Duodenal mucosa (tissue), 2 donors: ENCODE measurements at regions not wholly inside any gene's neighbourhood (a gene's known extent, or its start where the extent isn't known, plus 50 kb on each side); places are given as distances from the start of the nearest gene placed in this dataset.

ENCODE experiments used
- H3K27ac ChIP-seq: one replicate; pipeline ENCODE4 v1.7.0; 2013; ENCODE audit warnings: low read depth, low read length
- H3K27me3 ChIP-seq, 2 donors: one replicate each; pipeline ENCODE4 v1.7.0; 2013; ENCODE audit warnings: low read length in 2 of 2, control low read depth in 1 of 2; ENCODE audit not compliant: insufficient read depth in 2 of 2, control insufficient read depth in 1 of 2
- H3K36me3 ChIP-seq, 2 donors: one replicate each; pipeline ENCODE4 v1.7.0; 2013; ENCODE audit warnings: low read length in 2 of 2, control low read depth in 1 of 2; ENCODE audit not compliant: insufficient read depth in 2 of 2, control insufficient read depth in 1 of 2
- H3K4me1 ChIP-seq, 2 donors: one replicate each; pipeline ENCODE4 v1.7.0; 2013; ENCODE audit warnings: low read length in 2 of 2, control low read depth in 1 of 2; ENCODE audit not compliant: insufficient read depth in 2 of 2, control insufficient read depth in 1 of 2
- H3K4me3 ChIP-seq, 2 donors: one replicate each; pipeline ENCODE4 v1.7.0; 2013; ENCODE audit warnings: low read length in 2 of 2, low read depth in 1 of 2
- H3K9ac ChIP-seq, 2 donors: one replicate each; pipeline ENCODE4 v1.7.0; 2013; ENCODE audit warnings: low read length in 2 of 2, low read depth in 1 of 2
- H3K9me3 ChIP-seq, 2 donors: one replicate each; pipeline ENCODE4 v1.7.0; 2013; ENCODE audit warnings: low read length in 2 of 2, control low read depth in 1 of 2; ENCODE audit not compliant: control insufficient read depth in 1 of 2

GRCh38 chr14:97930166-97930565, 1133.0 kb downstream of the VRK1 start:
- H3K9me3 ChIP-seq, result no peaks in the 10 kb centered on the region
- H3K4me1 ChIP-seq, result no peaks in the 10 kb centered on the region
- H3K36me3 ChIP-seq, result no peaks in the 10 kb centered on the region
- H3K4me3 ChIP-seq, result no peak overlapping the region
- no peak overlapping the region for H3K27ac ChIP-seq
- H3K27me3 ChIP-seq, result no peaks in the 10 kb centered on the region
- no peak overlapping the region for H3K9ac ChIP-seq

- no peaks in the 10 kb centered on the region for H3K27me3 ChIP-seq
- no peaks in the 10 kb centered on the region for H3K36me3 ChIP-seq
- no peak overlapping the region for H3K4me3 ChIP-seq
- H3K9ac ChIP-seq, result no peak overlapping the region
- H3K9me3 ChIP-seq, result no peaks in the 10 kb centered on the region
- H3K4me1 ChIP-seq, result no peaks in the 10 kb centered on the region
- no peak overlapping the region for H3K27ac ChIP-seq
These were observed 1134.1 kb downstream of the VRK1 start for GRCh38 chr14:97931273-97931672.

DNA sequence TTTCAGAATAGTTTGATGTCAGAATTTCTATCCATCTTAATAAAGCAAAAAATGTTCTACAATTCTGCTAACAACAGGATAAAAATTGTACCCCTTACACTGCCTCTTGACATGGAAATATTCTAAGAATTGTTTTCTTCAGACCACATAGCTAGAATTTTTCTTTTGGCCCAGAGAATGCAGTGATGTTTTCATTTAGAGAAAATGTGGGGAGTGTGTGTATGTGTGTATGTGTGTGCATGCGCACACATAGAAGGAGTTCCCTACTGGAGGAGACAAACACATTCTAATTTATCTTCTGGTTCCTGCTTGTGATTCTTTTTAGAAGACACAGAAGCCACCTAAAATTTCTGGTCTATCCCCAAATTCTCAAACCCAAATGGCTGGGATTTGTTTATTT, 1145.7 kb downstream of the VRK1 start:
- Histone ChIP-seq H3K4me3 (no peak overlapping the region), H3K27me3 (no peaks in the 10 kb centered on the region), H3K27ac (no peak overlapping the region), H3K9me3 (peaks cover 3 to 7% of the 10 kb centered on the region in 2 donors), H3K9ac (no peak overlapping the region), H3K36me3 (no peaks in the 10 kb centered on the region), H3K4me1 (no peaks in the 10 kb centered on the region)

GRCh38 chr14:97943619-97944018, 1146.4 kb downstream of the VRK1 start:
- Histone ChIP-seq H3K27ac (no peak overlapping the region), H3K4me3 (no peak overlapping the region), H3K9me3 (peaks cover 3 to 7% of the 10 kb centered on the region in 2 donors), H3K27me3 (no peaks in the 10 kb centered on the region), H3K9ac (no peak overlapping the region), H3K36me3 (no peaks in the 10 kb centered on the region), H3K4me1 (no peaks in the 10 kb centered on the region)

DNA sequence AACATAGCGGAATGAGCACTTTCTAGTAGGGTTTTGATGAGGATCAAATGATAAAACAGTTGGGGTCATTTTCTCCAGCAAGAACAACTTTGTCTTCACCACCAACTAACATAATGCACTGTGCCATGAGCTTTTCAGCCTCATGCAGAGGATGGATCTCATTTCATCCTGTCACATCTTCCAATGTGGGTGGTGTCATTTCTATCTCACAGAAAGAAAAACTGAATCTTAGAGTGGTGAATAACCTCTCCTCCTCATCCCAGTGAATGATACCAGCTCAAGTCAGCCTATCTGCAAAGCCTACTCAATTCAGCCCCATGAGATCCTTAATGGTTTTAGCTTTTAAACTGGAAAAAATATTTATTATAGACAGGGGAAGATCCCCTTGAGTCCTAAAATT, 1147.2 kb downstream of the VRK1 start:
- no peaks in the 10 kb centered on the region for H3K4me1 ChIP-seq
- no peak overlapping the region for H3K9ac ChIP-seq
- H3K4me3 ChIP-seq, result no peak overlapping the region
- H3K27me3 ChIP-seq, result no peaks in the 10 kb centered on the region
- H3K27ac ChIP-seq, result no peak overlapping the region
- peaks cover 3 to 7% of the 10 kb centered on the region in 2 donors for H3K9me3 ChIP-seq
- no peaks in the 10 kb centered on the region for H3K36me3 ChIP-seq

- Histone ChIP-seq H3K27me3 (no peaks in the 10 kb centered on the region), H3K4me1 (no peaks in the 10 kb centered on the region), H3K36me3 (no peaks in the 10 kb centered on the region), H3K4me3 (no peak overlapping the region), H3K9ac (no peak overlapping the region), H3K27ac (no peak overlapping the region), H3K9me3 (peaks cover 0 to 3% of the 10 kb centered on the region in 2 donors)
These were observed 1148.4 kb downstream of the VRK1 start for GRCh38 chr14:97945631-97946030.

GRCh38 chr14:97946240-97946639, 1149.1 kb downstream of the VRK1 start:
- H3K27ac ChIP-seq, result no peak overlapping the region
- no peaks in the 10 kb centered on the region for H3K9me3 ChIP-seq
- H3K36me3 ChIP-seq, result no peaks in the 10 kb centered on the region
- H3K27me3 ChIP-seq, result no peaks in the 10 kb centered on the region
- H3K4me1 ChIP-seq, result no peaks in the 10 kb centered on the region
- no peak overlapping the region for H3K9ac ChIP-seq
- H3K4me3 ChIP-seq, result no peak overlapping the region

DNA sequence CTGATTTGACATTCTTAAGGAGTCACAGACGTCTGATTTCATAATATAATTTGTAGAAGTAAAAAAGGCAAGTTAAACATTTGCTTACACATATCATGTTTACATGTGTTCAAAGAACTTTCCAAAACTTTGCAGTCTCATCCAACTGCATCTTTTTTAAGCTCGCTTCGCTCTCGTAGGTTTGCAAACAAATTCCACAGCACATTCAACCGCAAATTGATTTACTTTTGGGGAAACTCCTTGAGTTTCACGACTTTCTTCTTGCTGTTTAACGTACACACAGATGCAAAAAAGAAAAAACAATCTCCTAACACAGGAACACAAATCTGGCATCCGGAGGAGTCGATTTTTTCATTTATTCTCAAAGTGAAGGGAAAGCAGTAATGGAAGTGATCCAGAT, 1149.5 kb downstream of the VRK1 start:
- no peaks in the 10 kb centered on the region for H3K36me3 ChIP-seq
- no peak overlapping the region for H3K27ac ChIP-seq

GRCh38 chr14:97948841-97949240, 1151.7 kb downstream of the VRK1 start:
- no peaks in the 10 kb centered on the region for H3K4me1 ChIP-seq

More for the DNA sequence above, 1149.5 kb downstream of the VRK1 start:
- Histone ChIP-seq H3K4me1 (no peaks in the 10 kb centered on the region), H3K9ac (no peak overlapping the region), H3K27me3 (no peaks in the 10 kb centered on the region), H3K9me3 (no peaks in the 10 kb centered on the region), H3K4me3 (no peak overlapping the region)

GRCh38 chr14:97956581-97957340, 1159.6 kb downstream of the VRK1 start:
- no peaks in the 10 kb centered on the region for H3K27me3 ChIP-seq
- no peak overlapping the region for H3K4me3 ChIP-seq
- H3K36me3 ChIP-seq, result peaks cover 0 to 9% of the 10 kb centered on the region in 2 donors
- no peaks in the 10 kb centered on the region for H3K9me3 ChIP-seq
- no peak overlapping the region for H3K9ac ChIP-seq
- H3K4me1 ChIP-seq, result no peaks in the 10 kb centered on the region
- H3K27ac ChIP-seq, result no peak overlapping the region

More at GRCh38 chr14:97948841-97949240, 1151.7 kb downstream of the VRK1 start:
- no peaks in the 10 kb centered on the region for H3K36me3 ChIP-seq
- H3K9ac ChIP-seq, result no peak overlapping the region
- H3K4me3 ChIP-seq, result no peak overlapping the region
- H3K9me3 ChIP-seq, result no peaks in the 10 kb centered on the region
- H3K27me3 ChIP-seq, result no peaks in the 10 kb centered on the region
- H3K27ac ChIP-seq, result no peak overlapping the region
